Nephron progenitor cell (in vitro differentiated cells): ENCODE measurements at regions not wholly inside any gene's neighbourhood (a gene's known extent, or its start where the extent isn't known, plus 50 kb on each side); places are given as distances from the start of the nearest gene placed in this dataset.

Source experiments
- DNase-seq: peaks from one replicate; pipeline ENCODE4 v3.0.0; 2021
- H3K27ac Mint-ChIP-seq: 2 replicates; pipeline ENCODE4 v1.8.0; 2021; ENCODE audit warnings: mild to moderate bottlenecking, moderate library complexity, mixed read lengths
- H3K27me3 Mint-ChIP-seq: 2 replicates; pipeline ENCODE4 v1.8.0; 2021; ENCODE audit warnings: mild to moderate bottlenecking, low read depth, mixed read lengths; ENCODE audit not compliant: poor library complexity
- H3K36me3 Mint-ChIP-seq: 2 replicates; pipeline ENCODE4 v1.8.0; 2021; ENCODE audit warnings: low read depth, mixed read lengths
- H3K4me1 Mint-ChIP-seq: 2 replicates; pipeline ENCODE4 v1.8.0; 2021; ENCODE audit warnings: mixed read lengths
- H3K4me3 Mint-ChIP-seq: 2 replicates; pipeline ENCODE4 v1.8.0; 2021; ENCODE audit warnings: mild to moderate bottlenecking, moderate library complexity, mixed read lengths
- H3K9me3 Mint-ChIP-seq: 2 replicates; pipeline ENCODE4 v1.8.0; 2021; ENCODE audit warnings: mild to moderate bottlenecking, moderate library complexity, mixed read lengths
- CTCF ChIP-seq: fragments of 200-600 bp; sonication (generic); IDR thresholded peaks from 2 replicates; pipeline ENCODE4 v1.5.0; 2021; ENCODE audit warnings: antibody characterized with exemption

GRCh38 chr6:40806256-40806864, 219.2 kb upstream of the LRFN2 start:
- Mint-ChIP-seq H3K27me3 (peaks cover 3% of the 10 kb centered on the region), H3K27ac (no peak overlapping the region), H3K4me1 (no peaks in the 10 kb centered on the region), H3K4me3 (no peak overlapping the region), H3K36me3 (no peaks in the 10 kb centered on the region), H3K9me3 (no peaks in the 10 kb centered on the region)
- TF ChIP-seq CTCF = no peak
- no peak for DNase-seq

- Mint-ChIP-seq H3K4me3 (no peak overlapping the region), H3K4me1 (no peaks in the 10 kb centered on the region)
These were observed 218.2 kb upstream of the LRFN2 start for GRCh38 chr6:40805336-40805735.

DNA sequence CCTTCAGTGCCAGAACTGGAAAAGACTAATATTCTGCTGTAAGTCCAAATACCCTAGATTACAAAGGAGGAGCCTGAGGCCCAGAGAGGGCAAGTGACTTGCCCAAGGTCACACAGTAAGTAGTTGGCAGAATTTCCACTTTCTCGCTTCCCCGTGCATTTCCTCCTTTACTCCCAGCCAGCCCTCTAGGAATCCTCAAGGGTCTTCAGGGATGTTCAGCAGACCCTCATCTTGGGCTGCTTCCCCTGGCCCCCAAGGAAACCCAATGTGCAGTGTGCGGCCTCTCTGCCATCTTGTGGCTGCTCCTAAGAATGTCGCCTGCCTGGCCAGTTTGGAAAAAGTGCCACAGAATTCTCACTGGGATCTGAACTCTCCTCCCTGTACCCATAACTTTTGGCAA, 217.7 kb upstream of the LRFN2 start:
- DNase-seq = no peak
- Mint-ChIP-seq H3K27me3 (peaks cover 3% of the 10 kb centered on the region), H3K9me3 (no peaks in the 10 kb centered on the region), H3K4me1 (no peaks in the 10 kb centered on the region), H3K36me3 (no peaks in the 10 kb centered on the region), H3K27ac (no peak overlapping the region), H3K4me3 (no peak overlapping the region)
- TF ChIP-seq CTCF = peak; percentile 27

More at GRCh38 chr6:40805336-40805735, 218.2 kb upstream of the LRFN2 start:
- H3K27ac Mint-ChIP-seq = no peak overlapping the region
- DNase-seq = no peak
- no peak for TF ChIP-seq CTCF
- peaks cover 3% of the 10 kb centered on the region for H3K27me3 Mint-ChIP-seq
- H3K9me3 Mint-ChIP-seq = no peaks in the 10 kb centered on the region
- no peaks in the 10 kb centered on the region for H3K36me3 Mint-ChIP-seq

GRCh38 chr6:40803897-40804702, 216.9 kb upstream of the LRFN2 start:
- no peaks in the 10 kb centered on the region for H3K36me3 Mint-ChIP-seq
- no peaks in the 10 kb centered on the region for H3K4me1 Mint-ChIP-seq
- H3K27me3 Mint-ChIP-seq = peaks cover 3% of the 10 kb centered on the region
- H3K9me3 Mint-ChIP-seq = no peaks in the 10 kb centered on the region
- TF ChIP-seq CTCF = no peak
- H3K27ac Mint-ChIP-seq = no peak overlapping the region
- DNase-seq = no peak
- H3K4me3 Mint-ChIP-seq = no peak overlapping the region

DNA sequence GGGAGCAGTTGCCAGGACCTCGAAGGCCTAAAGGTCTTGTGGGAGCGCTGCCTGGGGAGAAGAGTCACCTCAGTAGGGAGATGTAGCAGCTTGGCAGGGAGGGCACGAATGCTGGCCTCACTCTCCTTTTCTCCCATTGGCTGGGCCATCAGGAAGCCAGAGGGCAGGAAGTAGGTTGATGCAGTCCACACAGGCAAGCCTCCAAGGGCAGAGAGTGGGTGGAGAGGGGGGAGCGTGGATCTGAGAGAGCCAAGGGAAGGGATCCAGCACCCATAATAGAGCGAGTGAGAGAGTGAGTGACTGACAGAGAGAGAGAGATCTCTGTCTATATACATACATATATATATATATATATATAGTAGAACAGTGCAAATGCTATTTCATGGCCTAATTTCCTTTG, 215.3 kb upstream of the LRFN2 start:
- Mint-ChIP-seq H3K9me3 (no peaks in the 10 kb centered on the region), H3K36me3 (no peaks in the 10 kb centered on the region), H3K4me3 (no peak overlapping the region), H3K27me3 (peaks cover 3% of the 10 kb centered on the region), H3K27ac (no peak overlapping the region), H3K4me1 (no peaks in the 10 kb centered on the region)
- no peak for DNase-seq
- no peak for TF ChIP-seq CTCF
